Duodenal mucosa (tissue), 2 donors: ENCODE measurements at regions not wholly inside any gene's neighbourhood (a gene's known extent, or its start where the extent isn't known, plus 50 kb on each side); places are given as distances from the start of the nearest gene placed in this dataset.
"Not testable (repeated sequence)": the region's sequence is repeated elsewhere in the genome, so short reads cannot be mapped to it uniquely, and the experiment has no call there.

Experiments used
- H3K27ac ChIP-seq: one replicate; pipeline ENCODE4 v1.7.0; 2013; ENCODE audit warnings: low read depth, low read length
- H3K27me3 ChIP-seq, 2 donors: one replicate each; pipeline ENCODE4 v1.7.0; 2013; ENCODE audit warnings: low read length in 2 of 2, control low read depth in 1 of 2; ENCODE audit not compliant: insufficient read depth in 2 of 2, control insufficient read depth in 1 of 2
- H3K36me3 ChIP-seq, 2 donors: one replicate each; pipeline ENCODE4 v1.7.0; 2013; ENCODE audit warnings: low read length in 2 of 2, control low read depth in 1 of 2; ENCODE audit not compliant: insufficient read depth in 2 of 2, control insufficient read depth in 1 of 2
- H3K4me1 ChIP-seq, 2 donors: one replicate each; pipeline ENCODE4 v1.7.0; 2013; ENCODE audit warnings: low read length in 2 of 2, control low read depth in 1 of 2; ENCODE audit not compliant: insufficient read depth in 2 of 2, control insufficient read depth in 1 of 2
- H3K4me3 ChIP-seq, 2 donors: one replicate each; pipeline ENCODE4 v1.7.0; 2013; ENCODE audit warnings: low read length in 2 of 2, low read depth in 1 of 2
- H3K9ac ChIP-seq, 2 donors: one replicate each; pipeline ENCODE4 v1.7.0; 2013; ENCODE audit warnings: low read length in 2 of 2, low read depth in 1 of 2
- H3K9me3 ChIP-seq, 2 donors: one replicate each; pipeline ENCODE4 v1.7.0; 2013; ENCODE audit warnings: low read length in 2 of 2, control low read depth in 1 of 2; ENCODE audit not compliant: control insufficient read depth in 1 of 2

- Histone ChIP-seq H3K4me3 (no peak overlapping the region), H3K9me3 (peaks cover 6% of the 10 kb centered on the region in 2 donors), H3K27ac (no peak overlapping the region), H3K9ac (no peak overlapping the region), H3K4me1 (no peaks in the 10 kb centered on the region), H3K36me3 (no peaks in the 10 kb centered on the region), H3K27me3 (no peaks in the 10 kb centered on the region)
Observed at GRCh38 chr15:92781925-92782453, 118.1 kb upstream of the CHD2 start.

GRCh38 chr15:92787116-92787515 is 113.0 kb upstream of the CHD2 start:
- no peaks in the 10 kb centered on the region for H3K36me3 ChIP-seq
- H3K27ac ChIP-seq, result no peak overlapping the region
- H3K27me3 ChIP-seq, result no peaks in the 10 kb centered on the region
- no peak overlapping the region for H3K9ac ChIP-seq
- no peaks in the 10 kb centered on the region for H3K9me3 ChIP-seq
- H3K4me1 ChIP-seq, result no peaks in the 10 kb centered on the region
- H3K4me3 ChIP-seq, result no peak overlapping the region

- no peaks in the 10 kb centered on the region for H3K4me1 ChIP-seq
- no peak overlapping the region for H3K9ac ChIP-seq
- no peak overlapping the region for H3K27ac ChIP-seq
- H3K9me3 ChIP-seq, result no peaks in the 10 kb centered on the region
- H3K4me3 ChIP-seq, result no peak overlapping the region
- no peaks in the 10 kb centered on the region for H3K36me3 ChIP-seq
- no peaks in the 10 kb centered on the region for H3K27me3 ChIP-seq
Observed at GRCh38 chr15:92788196-92788595, 111.9 kb upstream of the CHD2 start.

- H3K4me1 ChIP-seq, H3K27ac ChIP-seq, H3K9ac ChIP-seq, H3K27me3 ChIP-seq, H3K4me3 ChIP-seq, H3K36me3 ChIP-seq, H3K9me3 ChIP-seq: not testable (repeated sequence)
Observed at GRCh38 chr15:92788793-92789192, 111.3 kb upstream of the CHD2 start.

- no peaks in the 10 kb centered on the region for H3K9me3 ChIP-seq
- peaks cover 3 to 4% of the 10 kb centered on the region in 2 donors for H3K4me1 ChIP-seq
- H3K9ac ChIP-seq, result no peak overlapping the region
- no peak overlapping the region for H3K4me3 ChIP-seq
- no peaks in the 10 kb centered on the region for H3K36me3 ChIP-seq
- H3K27me3 ChIP-seq, result no peaks in the 10 kb centered on the region
- H3K27ac ChIP-seq, result no peak overlapping the region
Observed at GRCh38 chr15:92796161-92796611, 103.9 kb upstream of the CHD2 start.

GRCh38 chr15:92797168-92798052 is 102.7 kb upstream of the CHD2 start:
- no peaks in the 10 kb centered on the region for H3K36me3 ChIP-seq
- H3K9ac ChIP-seq, result no peak overlapping the region
- no peaks in the 10 kb centered on the region for H3K27me3 ChIP-seq
- H3K4me1 ChIP-seq, result peaks cover 10% of the 10 kb centered on the region in 2 donors
- H3K4me3 ChIP-seq, result no peak overlapping the region
- no peak overlapping the region for H3K27ac ChIP-seq
- no peaks in the 10 kb centered on the region for H3K9me3 ChIP-seq

- H3K4me3 ChIP-seq, result no peak overlapping the region
- no peaks in the 10 kb centered on the region for H3K27me3 ChIP-seq
- H3K9ac ChIP-seq, result no peak overlapping the region
- no peaks in the 10 kb centered on the region for H3K9me3 ChIP-seq
- H3K4me1 ChIP-seq, result peaks cover 15 to 20% of the 10 kb centered on the region in 2 donors
- no peaks in the 10 kb centered on the region for H3K36me3 ChIP-seq
- H3K27ac ChIP-seq, result no peak overlapping the region
Observed at GRCh38 chr15:92800013-92800412, 100.1 kb upstream of the CHD2 start.

GRCh38 chr15:92800416-92801055 is 99.6 kb upstream of the CHD2 start:
- H3K9me3 ChIP-seq, H3K36me3 ChIP-seq, H3K27ac ChIP-seq, H3K27me3 ChIP-seq, H3K9ac ChIP-seq, H3K4me3 ChIP-seq: not testable (repeated sequence)
- H3K4me1 ChIP-seq, result peaks cover 15 to 20% of the 10 kb centered on the region in 2 donors

GRCh38 chr15:92801056-92801773 is 98.9 kb upstream of the CHD2 start:
- H3K27ac ChIP-seq, result peak overlapping the region; percentile 70
- not testable (repeated sequence) for H3K36me3 ChIP-seq, H3K9me3 ChIP-seq, H3K27me3 ChIP-seq, H3K4me3 ChIP-seq
- peaks cover 15 to 20% of the 10 kb centered on the region in 2 donors for H3K4me1 ChIP-seq
- peak overlapping the region; percentile 39 to 43 for H3K9ac ChIP-seq
